ENCODE measurements at regions not wholly inside any gene's neighbourhood (a gene's known extent, or its start where the extent isn't known, plus 50 kb on each side); places are given as distances from the start of the nearest gene placed in this dataset.

DNA sequence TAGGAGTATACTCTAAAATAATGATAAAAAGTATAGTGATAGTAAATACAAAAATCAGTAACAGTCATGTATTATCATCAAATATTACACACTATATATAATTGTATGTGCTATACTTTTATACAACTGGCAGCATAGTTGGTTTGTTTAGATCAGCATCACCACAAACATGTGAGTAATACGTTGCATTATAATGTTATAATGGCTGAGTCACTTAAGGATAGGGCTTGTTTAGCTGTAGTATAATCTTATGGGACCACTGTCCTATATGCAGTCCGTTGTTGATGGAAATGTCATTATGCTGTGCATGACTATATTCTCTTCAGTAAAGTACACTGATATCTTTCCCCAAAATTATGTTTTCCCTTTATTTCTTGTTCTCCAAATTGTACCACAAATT lies 92.8 kb downstream of the LYPLAL1 start:
- ATAC-seq = no peak

GRCh38 chr1:219265026-219265515 lies 91.4 kb downstream of the LYPLAL1 start:
- no peak for ATAC-seq

- no peak for ATAC-seq
These were observed 90.9 kb downstream of the LYPLAL1 start for GRCh38 chr1:219264561-219264960.
